ENCODE measurements at regions not wholly inside any gene's neighbourhood (a gene's known extent, or its start where the extent isn't known, plus 50 kb on each side); places are given as distances from the start of the nearest gene placed in this dataset.

GRCh38 chr9:99578666-99579065 lies 243.0 kb upstream of the NR4A3 start:
- H3K4me3 ChIP-seq = no peak overlapping the region
- no peak for TF ChIP-seq POLR2A (IDR thresholded peaks at IDR 0.05)
- TF ChIP-seq CTCF (IDR thresholded peaks at IDR 0.05) = no peak

DNA sequence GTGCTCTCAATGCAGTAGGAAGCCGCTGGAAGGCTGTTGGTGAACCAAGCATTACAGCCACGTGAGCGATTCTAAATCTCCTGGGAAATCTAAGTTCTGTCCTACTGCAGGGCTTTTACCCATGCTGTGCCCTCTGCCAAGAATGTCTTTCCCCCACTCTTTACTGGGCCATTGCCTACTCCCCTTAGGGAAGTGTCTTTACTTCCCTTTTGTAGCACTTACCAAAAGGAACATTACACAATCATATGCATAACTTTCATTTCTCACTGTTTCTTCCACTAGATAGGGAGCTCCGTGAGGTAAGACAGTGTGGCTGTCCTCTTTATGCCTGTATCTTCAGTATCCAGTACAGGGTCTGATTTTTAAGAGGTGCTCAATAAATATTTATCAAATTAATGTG lies 241.7 kb upstream of the NR4A3 start:
- intact Hi-C loops (cut with DNase I) = no loop called here
- no peak for TF ChIP-seq POLR2A (IDR thresholded peaks at IDR 0.05)
- TF ChIP-seq CTCF (IDR thresholded peaks at IDR 0.05) = no peak
- H3K27ac ChIP-seq = no peak overlapping the region
- 80 to 90% methylated on average over 4 of the region's 4 CpGs for WGBS, 2 donors
- no peak for DNase-seq
- no peaks in the 10 kb centered on the region for H3K36me3 ChIP-seq
- no peaks in the 10 kb centered on the region for H3K4me1 ChIP-seq
- H3K4me3 ChIP-seq = no peak overlapping the region
- H3K27me3 ChIP-seq = no peaks in the 10 kb centered on the region
- H3K9me3 ChIP-seq = no peaks in the 10 kb centered on the region

More at GRCh38 chr9:99578666-99579065, 243.0 kb upstream of the NR4A3 start:
- no peaks in the 10 kb centered on the region for H3K27me3 ChIP-seq
- no peaks in the 10 kb centered on the region for H3K36me3 ChIP-seq
- intact Hi-C loops (cut with DNase I) = no loop called here
- 92% methylated on average over 1 of the region's 1 CpG for WGBS, 2 donors
- H3K4me1 ChIP-seq = no peaks in the 10 kb centered on the region
- H3K27ac ChIP-seq = no peak overlapping the region
- H3K9me3 ChIP-seq = no peaks in the 10 kb centered on the region
- no peak for DNase-seq

- no peak overlapping the region for H3K27ac ChIP-seq
- 74 to 77% methylated on average over 6 of the region's 6 CpGs for WGBS, 2 donors
- intact Hi-C loops (cut with DNase I) = no loop called here
- no peak for DNase-seq
- no peaks in the 10 kb centered on the region for H3K36me3 ChIP-seq
- no peaks in the 10 kb centered on the region for H3K27me3 ChIP-seq
- TF ChIP-seq CTCF (IDR thresholded peaks at IDR 0.05) (no peak), POLR2A (IDR thresholded peaks at IDR 0.05) (no peak)
- H3K4me3 ChIP-seq = no peak overlapping the region
- H3K4me1 ChIP-seq = no peaks in the 10 kb centered on the region
- no peaks in the 10 kb centered on the region for H3K9me3 ChIP-seq
Observed at GRCh38 chr9:99582814-99583213, 238.9 kb upstream of the NR4A3 start.

- Histone ChIP-seq H3K27ac (no peak overlapping the region), H3K4me1 (no peaks in the 10 kb centered on the region), H3K27me3 (no peaks in the 10 kb centered on the region), H3K9me3 (no peaks in the 10 kb centered on the region), H3K4me3 (no peak overlapping the region), H3K36me3 (no peaks in the 10 kb centered on the region)
- 63 to 66% methylated on average over 3 of the region's 3 CpGs for WGBS, 2 donors
- no peak for DNase-seq
- intact Hi-C loops (cut with DNase I) = no loop called here
- TF ChIP-seq POLR2A (IDR thresholded peaks at IDR 0.05) (no peak), CTCF (IDR thresholded peaks at IDR 0.05) (no peak)
Observed at GRCh38 chr9:99588299-99588698, 233.4 kb upstream of the NR4A3 start.

DNA sequence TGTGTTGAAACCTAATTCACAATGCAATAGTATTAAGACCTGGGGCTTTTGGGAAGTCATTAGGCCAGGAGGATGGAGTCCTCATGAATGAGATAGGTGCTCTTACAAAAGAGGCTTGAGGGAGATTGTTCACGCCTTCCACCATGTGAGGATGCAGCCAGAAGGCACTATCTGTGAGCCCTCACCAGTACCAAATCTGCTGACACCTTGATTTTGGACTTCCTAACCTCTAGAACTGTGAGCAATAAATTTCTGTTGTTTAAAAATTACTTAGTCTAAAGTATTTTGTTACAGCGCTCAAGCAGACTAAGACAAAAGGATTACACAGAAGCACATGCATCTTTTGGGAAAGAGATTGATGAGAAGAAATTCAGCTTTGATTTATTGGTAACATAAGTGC lies 232.9 kb upstream of the NR4A3 start:
- H3K27me3 ChIP-seq = no peaks in the 10 kb centered on the region
- H3K36me3 ChIP-seq = no peaks in the 10 kb centered on the region
- no peak for TF ChIP-seq CTCF (IDR thresholded peaks at IDR 0.05)
- no peak for TF ChIP-seq POLR2A (IDR thresholded peaks at IDR 0.05)
- H3K27ac ChIP-seq = no peak overlapping the region
- intact Hi-C loops (cut with DNase I) = no loop called here
- 82 to 92% methylated on average over 2 of the region's 2 CpGs for WGBS, 2 donors
- no peak for DNase-seq
- H3K9me3 ChIP-seq = no peaks in the 10 kb centered on the region
- no peaks in the 10 kb centered on the region for H3K4me1 ChIP-seq
- H3K4me3 ChIP-seq = no peak overlapping the region
